ENCODE measurements at regions not wholly inside any gene's neighbourhood (a gene's known extent, or its start where the extent isn't known, plus 50 kb on each side); places are given as distances from the start of the nearest gene placed in this dataset.

DNA sequence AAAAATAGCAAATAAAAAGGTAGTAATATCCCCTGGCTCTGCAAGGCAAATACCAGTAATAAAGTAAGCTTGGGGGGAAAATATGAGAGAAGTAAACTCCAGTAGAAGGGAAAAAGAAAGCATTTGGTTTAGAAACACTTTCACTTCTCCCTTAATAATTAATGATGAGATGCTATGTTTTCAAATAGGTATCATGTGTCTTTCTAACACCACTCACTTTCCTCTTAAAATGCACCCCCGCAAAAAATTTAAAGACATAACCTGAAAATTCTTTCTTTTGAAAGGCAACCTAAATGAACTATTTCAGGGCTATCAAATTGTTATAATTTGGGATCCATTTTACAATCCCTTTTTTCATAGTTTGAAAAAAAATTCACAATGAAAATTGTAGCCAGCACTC lies 240.3 kb downstream of the SNX10 start:
- TF ChIP-seq, protein P1, sequence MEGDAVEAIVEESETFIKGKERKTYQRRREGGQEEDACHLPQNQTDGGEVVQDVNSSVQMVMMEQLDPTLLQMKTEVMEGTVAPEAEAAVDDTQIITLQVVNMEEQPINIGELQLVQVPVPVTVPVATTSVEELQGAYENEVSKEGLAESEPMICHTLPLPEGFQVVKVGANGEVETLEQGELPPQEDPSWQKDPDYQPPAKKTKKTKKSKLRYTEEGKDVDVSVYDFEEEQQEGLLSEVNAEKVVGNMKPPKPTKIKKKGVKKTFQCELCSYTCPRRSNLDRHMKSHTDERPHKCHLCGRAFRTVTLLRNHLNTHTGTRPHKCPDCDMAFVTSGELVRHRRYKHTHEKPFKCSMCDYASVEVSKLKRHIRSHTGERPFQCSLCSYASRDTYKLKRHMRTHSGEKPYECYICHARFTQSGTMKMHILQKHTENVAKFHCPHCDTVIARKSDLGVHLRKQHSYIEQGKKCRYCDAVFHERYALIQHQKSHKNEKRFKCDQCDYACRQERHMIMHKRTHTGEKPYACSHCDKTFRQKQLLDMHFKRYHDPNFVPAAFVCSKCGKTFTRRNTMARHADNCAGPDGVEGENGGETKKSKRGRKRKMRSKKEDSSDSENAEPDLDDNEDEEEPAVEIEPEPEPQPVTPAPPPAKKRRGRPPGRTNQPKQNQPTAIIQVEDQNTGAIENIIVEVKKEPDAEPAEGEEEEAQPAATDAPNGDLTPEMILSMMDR (IDR thresholded peaks at IDR 0.05): no peak
- TF ChIP-seq POLR2A (IDR thresholded peaks at IDR 0.05): no peak
